CD14-positive monocyte (primary cell): ENCODE measurements at regions not wholly inside any gene's neighbourhood (a gene's known extent, or its start where the extent isn't known, plus 50 kb on each side); places are given as distances from the start of the nearest gene placed in this dataset.

Source experiments
- DNase-seq, 3 donors: peaks; one replicate each; pipeline ENCODE4 v3.0.0-alpha.2; 2011 to 2022
- H2AFZ ChIP-seq: 2 replicates; pipeline ENCODE4 v1.6.0; 2012; ENCODE audit warnings: mild to moderate bottlenecking, low read depth, low read length, inconsistent platforms; ENCODE audit not compliant: insufficient read depth, poor library complexity, severe bottlenecking
- H3K27ac ChIP-seq, 2 donors: 1 replicate in 1 of 2; 2 replicates in 1 of 2; pipeline ENCODE4 v1.5.1; 2012 to 2013; ENCODE audit warnings: low read length in 2 of 2, control low read depth in 1 of 2, inconsistent platforms in 1 of 2, low read depth in 1 of 2, mild to moderate bottlenecking in 1 of 2
- H3K27me3 ChIP-seq, 2 donors: one replicate each; pipeline versions ENCODE4 v1.6.0 to v1.6.1; 2011 to 2013; ENCODE audit warnings: low read length in 2 of 2; ENCODE audit not compliant: control insufficient read depth in 2 of 2, insufficient read depth in 2 of 2
- H3K36me3 ChIP-seq, 2 donors: replicated peaks in 1 of 2; 1 replicate in 1 of 2; 2 replicates in 1 of 2; pipeline versions ENCODE4 v1.5.1 to v1.6.1; 2012 to 2013; ENCODE audit warnings: low read length in 2 of 2, control low read depth in 1 of 2, inconsistent platforms in 1 of 2, mild to moderate bottlenecking in 1 of 2; ENCODE audit not compliant: insufficient read depth in 2 of 2, control insufficient read depth in 1 of 2
- H3K4me1 ChIP-seq, 2 donors: 1 replicate in 1 of 2; 2 replicates in 1 of 2; pipeline versions ENCODE4 v1.5.1 to v1.6.1; 2012 to 2013; ENCODE audit warnings: low read length in 2 of 2, control low read depth in 1 of 2, inconsistent platforms in 1 of 2, mild to moderate bottlenecking in 1 of 2, moderate library complexity in 1 of 2; ENCODE audit not compliant: insufficient read depth in 2 of 2, control insufficient read depth in 1 of 2
- H3K4me2 ChIP-seq: replicated peaks from 2 replicates; pipeline ENCODE3; 2012; ENCODE audit warnings: low read length, moderate library complexity, mild to moderate bottlenecking; ENCODE audit not compliant: poor library complexity, severe bottlenecking; ENCODE audit errors: extremely low read depth
- H3K4me3 ChIP-seq, 3 experiments: fragments of 200-600 bp in 1 of 3; sonication (generic) in 1 of 3; replicated peaks in 1 of 3; 1 replicate in 2 of 3; 2 replicates in 1 of 3; pipeline ENCODE4 v1.5.1; 2011 to 2013; ENCODE audit warnings: low read length in 3 of 3, mild to moderate bottlenecking in 3 of 3, control low read depth in 2 of 3, low read depth in 2 of 3, inconsistent platforms in 1 of 3, moderate library complexity in 1 of 3
- H3K79me2 ChIP-seq: 2 replicates; pipeline ENCODE4 v1.6.0; 2012; ENCODE audit warnings: mild to moderate bottlenecking, control low read depth, inconsistent platforms, low read length, moderate library complexity; ENCODE audit not compliant: insufficient read depth
- H3K9ac ChIP-seq: 2 replicates; pipeline ENCODE4 v1.6.0; 2017; ENCODE audit warnings: low read length, mild to moderate bottlenecking; ENCODE audit not compliant: insufficient read depth, poor library complexity, severe bottlenecking
- H3K9me3 ChIP-seq, 2 donors: replicated peaks in 1 of 2; 1 replicate in 1 of 2; 2 replicates in 1 of 2; pipeline versions ENCODE4 v1.5.1 to v1.6.1; 2012 to 2013; ENCODE audit warnings: low read length in 2 of 2, control low read depth in 1 of 2; ENCODE audit not compliant: control insufficient read depth in 1 of 2, insufficient read depth in 1 of 2
- H4K20me1 ChIP-seq: 2 replicates; pipeline ENCODE4 v1.6.0; 2012; ENCODE audit warnings: mild to moderate bottlenecking, low read length, control low read depth, moderate library complexity; ENCODE audit not compliant: insufficient read depth
- H3K27ac Mint-ChIP-seq, 7 donors: one replicate each; pipeline ENCODE4 v1.8.0; 2020; ENCODE audit warnings: mild to moderate bottlenecking in 7 of 7, mixed read lengths in 7 of 7, moderate library complexity in 6 of 7, inconsistent platforms in 2 of 7
- H3K27me3 Mint-ChIP-seq, 3 donors: one replicate each; pipeline ENCODE4 v1.8.0; 2021 to 2022; ENCODE audit warnings: low read depth in 3 of 3, mild to moderate bottlenecking in 3 of 3, mixed read lengths in 3 of 3, moderate library complexity in 3 of 3, inconsistent platforms in 1 of 3
- H3K36me3 Mint-ChIP-seq, 2 donors: one replicate each; pipeline ENCODE4 v1.8.0; 2020; ENCODE audit warnings: mixed read lengths in 2 of 2, inconsistent platforms in 1 of 2, mild to moderate bottlenecking in 1 of 2
- H3K4me1 Mint-ChIP-seq: one replicate; pipeline ENCODE4 v1.8.0; 2020; ENCODE audit warnings: mild to moderate bottlenecking, mixed read lengths
- H3K4me3 Mint-ChIP-seq, 2 donors: one replicate each; pipeline ENCODE4 v1.8.0; 2020; ENCODE audit warnings: mild to moderate bottlenecking in 2 of 2, mixed read lengths in 2 of 2, moderate library complexity in 1 of 2
- H3K9me3 Mint-ChIP-seq, 7 donors: one replicate each; pipeline ENCODE4 v1.8.0; 2020 to 2022; ENCODE audit warnings: mixed read lengths in 7 of 7, mild to moderate bottlenecking in 6 of 7, moderate library complexity in 6 of 7, inconsistent platforms in 2 of 7
- WGBS: methylation state at CpG from one replicate; pipeline ENCODE4 v1.1.5; 2013; ENCODE audit warnings: missing lambda C conversion rate; ENCODE audit not compliant: insufficient coverage; 5-methylcytosine and 5-hydroxymethylcytosine counted together
- intact Hi-C, 2 donors: fragments of 100-400 bp; cut with micrococcal nuclease; formaldehyde crosslinking; loops; one replicate each; pipeline versions ENCODE4 v1.15.0 to v1.15.1; 2023
- TF ChIP-seq, protein P1 (sequence below): fragments of 200-600 bp; IDR thresholded peaks from one replicate; pipeline ENCODE4 v1.8.0; 2022; ENCODE audit warnings: antibody characterized with exemption, mild to moderate bottlenecking

DNA sequence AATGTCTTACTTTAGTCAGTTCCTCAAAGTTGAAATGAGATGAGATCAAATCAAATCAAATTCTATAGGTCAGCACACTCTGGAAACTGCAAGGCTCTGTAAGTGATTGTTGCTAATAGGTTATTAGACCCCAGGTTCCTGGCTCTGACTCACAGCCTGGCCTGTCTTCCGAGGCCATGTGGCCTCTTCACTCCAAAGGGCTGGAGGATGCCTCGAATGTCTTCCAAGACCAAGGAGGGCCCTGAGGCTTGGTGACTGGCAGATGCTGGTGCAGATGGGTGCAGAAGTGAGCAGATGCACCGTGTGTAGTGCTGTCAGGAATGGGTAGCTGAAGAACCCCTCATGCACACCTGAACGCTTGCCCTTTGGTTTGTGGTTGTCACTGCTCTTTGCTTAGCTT, 113.4 kb downstream of the MAB21L3 start:
- H3K4me3 Mint-ChIP-seq: no peak overlapping the region
- Histone ChIP-seq H3K4me1 (no peaks in the 10 kb centered on the region), H2AFZ (no peak overlapping the region), H3K27ac (no peak overlapping the region), H3K9me3 (no peaks in the 10 kb centered on the region), H3K4me3 (no peak overlapping the region), H3K79me2 (no peaks in the 10 kb centered on the region), H4K20me1 (no peaks in the 10 kb centered on the region), H3K36me3 (no peaks in the 10 kb centered on the region), H3K9ac (no peak overlapping the region), H3K27me3 (no peaks in the 10 kb centered on the region), H3K4me2 (no peak overlapping the region)
- DNase-seq: no peak
- H3K9me3 Mint-ChIP-seq: no peaks in the 10 kb centered on the region
- 93% methylated on average over 4 of the region's 4 CpGs for WGBS
- peaks cover 3 to 4% (median 4%) of the 10 kb centered on the region in 3 donors for H3K27me3 Mint-ChIP-seq
- H3K4me1 Mint-ChIP-seq: no peaks in the 10 kb centered on the region
- TF ChIP-seq, protein P1, sequence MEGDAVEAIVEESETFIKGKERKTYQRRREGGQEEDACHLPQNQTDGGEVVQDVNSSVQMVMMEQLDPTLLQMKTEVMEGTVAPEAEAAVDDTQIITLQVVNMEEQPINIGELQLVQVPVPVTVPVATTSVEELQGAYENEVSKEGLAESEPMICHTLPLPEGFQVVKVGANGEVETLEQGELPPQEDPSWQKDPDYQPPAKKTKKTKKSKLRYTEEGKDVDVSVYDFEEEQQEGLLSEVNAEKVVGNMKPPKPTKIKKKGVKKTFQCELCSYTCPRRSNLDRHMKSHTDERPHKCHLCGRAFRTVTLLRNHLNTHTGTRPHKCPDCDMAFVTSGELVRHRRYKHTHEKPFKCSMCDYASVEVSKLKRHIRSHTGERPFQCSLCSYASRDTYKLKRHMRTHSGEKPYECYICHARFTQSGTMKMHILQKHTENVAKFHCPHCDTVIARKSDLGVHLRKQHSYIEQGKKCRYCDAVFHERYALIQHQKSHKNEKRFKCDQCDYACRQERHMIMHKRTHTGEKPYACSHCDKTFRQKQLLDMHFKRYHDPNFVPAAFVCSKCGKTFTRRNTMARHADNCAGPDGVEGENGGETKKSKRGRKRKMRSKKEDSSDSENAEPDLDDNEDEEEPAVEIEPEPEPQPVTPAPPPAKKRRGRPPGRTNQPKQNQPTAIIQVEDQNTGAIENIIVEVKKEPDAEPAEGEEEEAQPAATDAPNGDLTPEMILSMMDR: no peak
- intact Hi-C loops: no loop called here
- no peak overlapping the region for H3K27ac Mint-ChIP-seq
- no peaks in the 10 kb centered on the region for H3K36me3 Mint-ChIP-seq

DNA sequence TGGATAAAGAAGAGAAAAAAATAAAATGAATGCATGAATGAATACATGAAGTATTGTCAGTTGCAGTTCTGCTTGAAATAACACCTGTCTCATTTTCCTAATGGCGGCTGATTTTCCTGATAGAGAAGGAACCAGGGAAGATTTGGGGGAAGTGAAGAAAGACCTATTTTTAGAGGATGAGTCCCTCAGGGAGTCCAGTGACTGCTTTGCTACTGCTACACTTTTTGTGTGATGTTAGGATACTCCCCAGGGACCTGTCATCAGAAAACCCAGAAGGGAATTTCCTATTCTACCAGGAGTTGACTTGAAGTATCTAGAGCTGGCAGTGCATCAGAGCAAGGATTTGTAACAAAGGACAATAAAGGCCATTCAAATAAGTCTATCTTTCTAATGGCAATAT, 114.8 kb downstream of the MAB21L3 start:
- H3K27me3 ChIP-seq: no peaks in the 10 kb centered on the region
- H3K4me2 ChIP-seq: no peak overlapping the region
- no peaks in the 10 kb centered on the region for H3K36me3 Mint-ChIP-seq
- H3K27me3 Mint-ChIP-seq: peaks cover 3 to 4% (median 4%) of the 10 kb centered on the region in 3 donors
- TF ChIP-seq, protein P1: no peak
- intact Hi-C loops: no loop called here
- H3K4me1 ChIP-seq: no peaks in the 10 kb centered on the region
- no peaks in the 10 kb centered on the region for H3K9me3 ChIP-seq
- no peaks in the 10 kb centered on the region for H3K9me3 Mint-ChIP-seq
- H4K20me1 ChIP-seq: no peaks in the 10 kb centered on the region
- no peaks in the 10 kb centered on the region for H3K36me3 ChIP-seq
- DNase-seq: no peak
- H3K4me3 ChIP-seq: no peak overlapping the region
- H3K9ac ChIP-seq: no peak overlapping the region
- H3K27ac Mint-ChIP-seq: no peak overlapping the region
- H3K4me3 Mint-ChIP-seq: no peak overlapping the region
- H3K27ac ChIP-seq: no peak overlapping the region
- H3K4me1 Mint-ChIP-seq: no peaks in the 10 kb centered on the region
- H3K79me2 ChIP-seq: no peaks in the 10 kb centered on the region
- WGBS: no CpG with 5 or more reads among the region's 1 CpG
- H2AFZ ChIP-seq: no peak overlapping the region
